H1 (cell line): ENCODE measurements at regions not wholly inside any gene's neighbourhood (a gene's known extent, or its start where the extent isn't known, plus 50 kb on each side); places are given as distances from the start of the nearest gene placed in this dataset.

ENCODE experiments used
- CTCF ChIA-PET: fragments of 300-600 bp; sonication (Branson Sonifier 250); formaldehyde crosslinking; loops from one replicate; lab custom pipeline; 2021; ENCODE audit not compliant: partially characterized antibody; lab: Charles Lee
- POLR2A ChIA-PET: fragments of 300-600 bp; sonication (Branson Sonifier 250); formaldehyde crosslinking; loops from one replicate; lab custom pipeline; 2021; ENCODE audit warnings: inconsistent platforms; ENCODE audit not compliant: partially characterized antibody; lab: Charles Lee
- DNase-seq, 2 experiments: peaks; one replicate each; pipeline versions ENCODE4 v3.0.0 to v3.0.0-alpha.2; 2010 to 2022; ENCODE audit warnings: low spot score in 2 of 2, low read depth in 1 of 2, mixed read lengths in 1 of 2
- FAIRE-seq: peaks from 2 replicates; lab custom pipeline; 2011; peaks lifted over from hg19 to GRCh38; lab: Jason Lieb, UNC
- H2AFZ ChIP-seq: 2 replicates; pipeline ENCODE4 v1.8.1; 2012; ENCODE audit warnings: low read length, inconsistent platforms
- H2AK5ac ChIP-seq: 2 replicates; pipeline ENCODE4 v1.6.1; 2013; ENCODE audit warnings: low read depth, low read length
- H2BK120ac ChIP-seq: replicated peaks from 2 replicates; pipeline ENCODE3; 2013; ENCODE audit warnings: low read depth, low read length, inconsistent platforms
- H2BK12ac ChIP-seq: 2 replicates; pipeline ENCODE4 v1.6.1; 2013; ENCODE audit warnings: low read depth, low read length
- H2BK15ac ChIP-seq: 2 replicates; pipeline ENCODE4 v1.6.1; 2013; ENCODE audit warnings: low read length
- H2BK20ac ChIP-seq: 2 replicates; pipeline ENCODE4 v1.6.1; 2013; ENCODE audit warnings: low read length
- H2BK5ac ChIP-seq: 2 replicates; pipeline ENCODE4 v1.6.1; 2013; ENCODE audit warnings: low read depth, low read length
- H3K14ac ChIP-seq: 2 replicates; pipeline ENCODE4 v1.6.1; 2013; ENCODE audit warnings: inconsistent platforms; ENCODE audit not compliant: insufficient read length
- H3K18ac ChIP-seq: 2 replicates; pipeline ENCODE4 v1.6.1; 2013; ENCODE audit warnings: low read length; ENCODE audit errors: extremely low read depth
- H3K23ac ChIP-seq: 2 replicates; pipeline ENCODE4 v1.6.1; 2013; ENCODE audit warnings: inconsistent platforms; ENCODE audit not compliant: insufficient read length
- H3K23me2 ChIP-seq: 2 replicates; pipeline ENCODE4 v1.6.1; 2013; ENCODE audit warnings: low read depth, low read length
- H3K27ac ChIP-seq: 2 replicates; pipeline ENCODE4 v1.6.1; 2011; ENCODE audit warnings: low read depth, low read length, inconsistent platforms
- H3K27me3 ChIP-seq, 4 experiments: replicated peaks in 1 of 4; 1 replicate in 1 of 4; 2 replicates in 3 of 4; pipeline versions ENCODE4 v1.6.1 to v1.8.1; 2011 to 2013; ENCODE audit warnings: low read length in 3 of 4, mild to moderate bottlenecking in 3 of 4, inconsistent platforms in 2 of 4, mixed read lengths in 2 of 4, moderate library complexity in 1 of 4; ENCODE audit not compliant: control insufficient read depth in 3 of 4, insufficient read depth in 3 of 4; ENCODE audit errors: extremely low read depth in 1 of 4
- H3K36me3 ChIP-seq, 4 experiments: 2 replicates each; pipeline versions ENCODE4 v1.6.1 to v1.8.1; 2011 to 2013; ENCODE audit warnings: mild to moderate bottlenecking in 4 of 4, low read length in 3 of 4, moderate library complexity in 2 of 4, control low read depth in 1 of 4, inconsistent platforms in 1 of 4; ENCODE audit not compliant: insufficient read depth in 4 of 4, control insufficient read depth in 2 of 4
- H3K4ac ChIP-seq: replicated peaks from 2 replicates; pipeline ENCODE3; 2013; ENCODE audit warnings: low read length, low read depth, mixed read lengths, inconsistent platforms; ENCODE audit not compliant: insufficient read length
- H3K4me1 ChIP-seq, 4 experiments: replicated peaks in 1 of 4; 1 replicate in 1 of 4; 2 replicates in 3 of 4; pipeline versions ENCODE4 v1.6.1 to v1.8.1; 2011 to 2013; ENCODE audit warnings: low read length in 3 of 4, inconsistent platforms in 2 of 4, mixed read lengths in 1 of 4; ENCODE audit not compliant: insufficient read depth in 4 of 4, control insufficient read depth in 3 of 4
- H3K4me2 ChIP-seq, 2 experiments: 2 replicates each; pipeline versions ENCODE4 v1.6.1 to v1.8.1; 2011 to 2013; ENCODE audit warnings: low read depth in 2 of 2, low read length in 2 of 2, control low read depth in 1 of 2, inconsistent platforms in 1 of 2, mild to moderate bottlenecking in 1 of 2; ENCODE audit not compliant: insufficient read depth in 1 of 2
- H3K4me3 ChIP-seq, 4 experiments: fragments of 200-600, 300-600 bp in 1 of 4; sonication (generic), shearing (Covaris generic), sonication (Bioruptor Twin) in 1 of 4; 2 replicates each; pipeline versions ENCODE4 v1.5.1 to v1.8.1; 2011 to 2016; ENCODE audit warnings: low read length in 4 of 4, low read depth in 3 of 4, control low read depth in 2 of 4, inconsistent platforms in 2 of 4, mild to moderate bottlenecking in 2 of 4, mixed read lengths in 1 of 4, moderate library complexity in 1 of 4; ENCODE audit not compliant: insufficient read depth in 2 of 4; ENCODE audit errors: extremely low read depth in 1 of 4
- H3K56ac ChIP-seq: replicated peaks from 2 replicates; pipeline ENCODE3; 2013; ENCODE audit warnings: low read depth, mild to moderate bottlenecking, mixed read lengths, low read length, inconsistent platforms; ENCODE audit not compliant: insufficient read length
- H3K79me1 ChIP-seq: 2 replicates; pipeline ENCODE4 v1.6.1; 2013; ENCODE audit warnings: low read depth, low read length, control low read depth
- H3K79me2 ChIP-seq, 2 experiments: 2 replicates each; pipeline versions ENCODE4 v1.6.1 to v1.8.1; 2012 to 2013; ENCODE audit warnings: low read length in 2 of 2, mild to moderate bottlenecking in 2 of 2, inconsistent platforms in 1 of 2; ENCODE audit not compliant: insufficient read depth in 2 of 2, control insufficient read depth in 1 of 2
- H3K9ac ChIP-seq, 4 experiments: replicated peaks in 1 of 4; 1 replicate in 1 of 4; 2 replicates in 3 of 4; pipeline versions ENCODE4 v1.6.1 to v1.8.1; 2011 to 2013; ENCODE audit warnings: low read depth in 3 of 4, low read length in 3 of 4, control low read depth in 2 of 4, mild to moderate bottlenecking in 2 of 4, moderate library complexity in 2 of 4, inconsistent platforms in 1 of 4; ENCODE audit errors: extremely low read depth in 1 of 4
- H3K9me3 ChIP-seq, 2 experiments: 2 replicates each; pipeline versions ENCODE4 v1.6.1 to v1.8.1; 2012 to 2013; ENCODE audit warnings: mild to moderate bottlenecking in 2 of 2, moderate library complexity in 2 of 2, control low read depth in 1 of 2, inconsistent platforms in 1 of 2, low read depth in 1 of 2, low read length in 1 of 2, mixed read lengths in 1 of 2; ENCODE audit not compliant: insufficient read depth in 2 of 2
- H4K20me1 ChIP-seq, 2 experiments: replicated peaks in 1 of 2; 2 replicates each; pipeline versions ENCODE3 to v1.8.1; 2011 to 2013; ENCODE audit warnings: inconsistent platforms in 2 of 2, low read length in 2 of 2, mild to moderate bottlenecking in 1 of 2; ENCODE audit not compliant: insufficient read depth in 2 of 2, control insufficient read depth in 1 of 2
- H4K5ac ChIP-seq: 2 replicates; pipeline ENCODE4 v1.6.1; 2013; ENCODE audit warnings: low read length, low read depth, mixed read lengths, inconsistent platforms; ENCODE audit not compliant: insufficient read length
- H4K8ac ChIP-seq: 2 replicates; pipeline ENCODE4 v1.8.0; 2013; ENCODE audit warnings: mild to moderate bottlenecking, moderate library complexity, low read length, inconsistent platforms; ENCODE audit not compliant: insufficient read depth; ENCODE audit errors: extremely low read depth
- H4K91ac ChIP-seq: replicated peaks from 2 replicates; pipeline ENCODE3; 2013; ENCODE audit warnings: low read length, mixed read lengths, inconsistent platforms; ENCODE audit not compliant: insufficient read length
- SP1 ChIP-seq: IDR thresholded peaks from 2 replicates; pipeline ENCODE4 v1.6.1; 2011; ENCODE audit warnings: low read depth, low read length
- WGBS, 2 experiments: shearing (Covaris generic) in 1 of 2; methylation state at CpG; one replicate each; pipeline versions ENCODE4 v1.1.6 to v1.1.7; 2013 to 2015; ENCODE audit warnings: low lambda C conversion rate in 2 of 2, mixed read lengths in 2 of 2, inconsistent platforms in 1 of 2, low coverage in 1 of 2, missing lambda C conversion rate in 1 of 2; ENCODE audit not compliant: insufficient replicate concordance in 2 of 2, insufficient coverage in 1 of 2, insufficient read length in 1 of 2; ENCODE audit errors: extremely low coverage in 1 of 2, missing lambda C conversion rate in 1 of 2; 5-methylcytosine and 5-hydroxymethylcytosine counted together

DNA sequence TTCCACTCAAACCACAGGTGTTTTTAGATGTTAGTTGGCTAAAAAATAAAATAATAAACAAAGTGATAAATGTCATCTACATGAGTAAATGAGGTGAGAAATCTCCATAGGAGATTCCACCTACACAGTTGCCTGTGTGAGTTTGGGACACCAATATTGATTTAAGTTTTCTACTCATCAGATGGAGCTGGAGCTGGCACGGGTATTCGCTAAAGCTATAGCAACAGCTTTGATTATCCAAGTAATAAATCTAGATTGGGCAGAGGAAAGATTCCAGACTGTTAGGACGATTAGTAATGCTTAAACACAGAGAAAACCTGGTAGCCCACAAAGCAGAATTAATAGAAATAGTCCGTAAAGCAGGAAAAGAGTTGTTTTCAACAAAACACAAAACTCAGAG, 313.9 kb downstream of the PABPC4L start:
- no peaks in the 10 kb centered on the region for H3K79me2 ChIP-seq
- no peaks in the 10 kb centered on the region for H3K4me1 ChIP-seq
- no peak overlapping the region for H2BK120ac ChIP-seq
- no peak overlapping the region for H3K4me3 ChIP-seq
- H4K20me1 ChIP-seq = no peaks in the 10 kb centered on the region
- H2BK5ac ChIP-seq = no peak overlapping the region
- no peaks in the 10 kb centered on the region for H3K23me2 ChIP-seq
- H3K27ac ChIP-seq = no peak overlapping the region
- 91% methylated on average over 4 of the region's 4 CpGs; no CpG with 5 or more reads in 1 of the 2 experiments for WGBS, 2 experiments
- no peaks in the 10 kb centered on the region for H3K27me3 ChIP-seq
- H2BK12ac ChIP-seq = no peak overlapping the region
- no peak overlapping the region for H2BK15ac ChIP-seq
- no peaks in the 10 kb centered on the region for H3K36me3 ChIP-seq
- H3K23ac ChIP-seq = no peak overlapping the region
- no peak overlapping the region for H4K5ac ChIP-seq
- H3K9ac ChIP-seq = no peak overlapping the region
- no peaks in the 10 kb centered on the region for H3K79me1 ChIP-seq
- DNase-seq (no peak), FAIRE-seq (no peak)
- ChIA-PET CTCF (no interaction called here), POLR2A (no interaction called here)
- no peak overlapping the region for H3K56ac ChIP-seq
- no peak overlapping the region for H2BK20ac ChIP-seq
- no peak for TF ChIP-seq SP1
- no peak overlapping the region for H4K8ac ChIP-seq
- no peak overlapping the region for H3K18ac ChIP-seq
- H3K4ac ChIP-seq = no peak overlapping the region
- H3K4me2 ChIP-seq = no peak overlapping the region
- no peak overlapping the region for H4K91ac ChIP-seq
- no peak overlapping the region for H3K14ac ChIP-seq
- no peak overlapping the region for H2AK5ac ChIP-seq
- no peaks in the 10 kb centered on the region for H3K9me3 ChIP-seq
- no peak overlapping the region for H2AFZ ChIP-seq
